Fibroblast of pulmonary artery (primary cell): ENCODE measurements at regions not wholly inside any gene's neighbourhood (a gene's known extent, or its start where the extent isn't known, plus 50 kb on each side); places are given as distances from the start of the nearest gene placed in this dataset.
"Not testable (repeated sequence)": the region's sequence is repeated elsewhere in the genome, so short reads cannot be mapped to it uniquely, and the experiment has no call there.

Experiments used
- DNase-seq: peaks from one replicate; pipeline ENCODE4 v3.0.0-alpha.2; 2010; ENCODE audit warnings: low read depth
- H3K4me3 ChIP-seq: replicated peaks from 2 replicates; pipeline ENCODE4 v1.5.1; 2011; ENCODE audit warnings: low read depth, mild to moderate bottlenecking, control low read depth, low read length, moderate library complexity
- TF ChIP-seq, protein P1 (sequence below): IDR thresholded peaks from 2 replicates; pipeline ENCODE4 v1.5.1; 2011; ENCODE audit warnings: mild to moderate bottlenecking, control low read depth, low read length, inconsistent platforms; ENCODE audit errors: missing control alignments

GRCh38 chr14:106003351-106003750 lies 477.0 kb downstream of the TMEM121 start:
- DNase-seq, result no peak

DNA sequence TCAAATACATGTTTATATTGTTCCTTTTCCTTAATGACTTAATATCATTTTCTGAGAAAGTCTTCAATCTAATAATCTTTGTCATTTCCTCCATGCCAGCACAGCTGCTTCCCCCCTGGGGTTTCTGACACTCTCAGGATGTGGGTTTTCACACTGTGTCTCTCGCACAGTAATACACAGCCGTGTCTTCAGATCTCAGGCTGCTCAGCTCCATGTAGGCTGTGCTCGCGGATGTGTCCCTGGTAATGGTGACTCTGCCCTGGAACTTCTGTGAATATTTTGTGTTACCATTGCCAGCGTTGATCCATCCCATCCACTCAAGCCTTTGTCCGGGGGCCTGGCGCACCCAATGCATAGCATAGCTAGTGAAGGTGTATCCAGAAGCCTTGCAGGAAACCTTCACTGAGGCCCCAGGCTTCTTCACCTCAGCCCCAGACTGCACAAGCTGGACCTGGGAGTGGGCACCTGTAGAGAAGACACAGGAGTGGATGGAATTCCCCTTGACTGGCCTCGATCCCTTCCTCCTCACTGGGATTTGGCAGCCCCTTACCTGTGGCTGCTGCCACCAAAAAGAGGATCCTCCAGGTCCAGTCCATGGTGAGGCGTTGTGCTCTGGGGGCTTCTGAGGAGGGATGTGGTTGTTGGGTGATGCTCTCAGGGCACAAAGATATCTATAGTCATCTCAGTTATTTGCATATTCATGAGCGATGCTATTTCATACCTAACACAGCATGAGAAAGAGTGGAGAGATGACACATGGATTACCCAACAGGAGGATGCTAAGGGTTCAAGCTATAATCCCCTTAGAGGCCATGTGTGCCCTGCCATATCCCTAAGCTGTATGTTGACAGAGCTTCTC lies 478.8 kb downstream of the TMEM121 start:
- DNase-seq, H3K4me3 ChIP-seq: not testable (repeated sequence)

More at GRCh38 chr14:106003351-106003750, 477.0 kb downstream of the TMEM121 start:
- H3K4me3 ChIP-seq, result no peak overlapping the region
- TF ChIP-seq, protein P1, sequence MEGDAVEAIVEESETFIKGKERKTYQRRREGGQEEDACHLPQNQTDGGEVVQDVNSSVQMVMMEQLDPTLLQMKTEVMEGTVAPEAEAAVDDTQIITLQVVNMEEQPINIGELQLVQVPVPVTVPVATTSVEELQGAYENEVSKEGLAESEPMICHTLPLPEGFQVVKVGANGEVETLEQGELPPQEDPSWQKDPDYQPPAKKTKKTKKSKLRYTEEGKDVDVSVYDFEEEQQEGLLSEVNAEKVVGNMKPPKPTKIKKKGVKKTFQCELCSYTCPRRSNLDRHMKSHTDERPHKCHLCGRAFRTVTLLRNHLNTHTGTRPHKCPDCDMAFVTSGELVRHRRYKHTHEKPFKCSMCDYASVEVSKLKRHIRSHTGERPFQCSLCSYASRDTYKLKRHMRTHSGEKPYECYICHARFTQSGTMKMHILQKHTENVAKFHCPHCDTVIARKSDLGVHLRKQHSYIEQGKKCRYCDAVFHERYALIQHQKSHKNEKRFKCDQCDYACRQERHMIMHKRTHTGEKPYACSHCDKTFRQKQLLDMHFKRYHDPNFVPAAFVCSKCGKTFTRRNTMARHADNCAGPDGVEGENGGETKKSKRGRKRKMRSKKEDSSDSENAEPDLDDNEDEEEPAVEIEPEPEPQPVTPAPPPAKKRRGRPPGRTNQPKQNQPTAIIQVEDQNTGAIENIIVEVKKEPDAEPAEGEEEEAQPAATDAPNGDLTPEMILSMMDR, result no peak

- DNase-seq, H3K4me3 ChIP-seq: not testable (repeated sequence)
These were observed 479.7 kb downstream of the TMEM121 start for GRCh38 chr14:106006043-106006442.

- H3K4me3 ChIP-seq, DNase-seq: not testable (repeated sequence)
These were observed 480.3 kb downstream of the TMEM121 start for GRCh38 chr14:106006716-106007115.

GRCh38 chr14:106010783-106011182 lies 484.4 kb downstream of the TMEM121 start:
- TF ChIP-seq, protein P1, result no peak
- no peak for DNase-seq

DNA sequence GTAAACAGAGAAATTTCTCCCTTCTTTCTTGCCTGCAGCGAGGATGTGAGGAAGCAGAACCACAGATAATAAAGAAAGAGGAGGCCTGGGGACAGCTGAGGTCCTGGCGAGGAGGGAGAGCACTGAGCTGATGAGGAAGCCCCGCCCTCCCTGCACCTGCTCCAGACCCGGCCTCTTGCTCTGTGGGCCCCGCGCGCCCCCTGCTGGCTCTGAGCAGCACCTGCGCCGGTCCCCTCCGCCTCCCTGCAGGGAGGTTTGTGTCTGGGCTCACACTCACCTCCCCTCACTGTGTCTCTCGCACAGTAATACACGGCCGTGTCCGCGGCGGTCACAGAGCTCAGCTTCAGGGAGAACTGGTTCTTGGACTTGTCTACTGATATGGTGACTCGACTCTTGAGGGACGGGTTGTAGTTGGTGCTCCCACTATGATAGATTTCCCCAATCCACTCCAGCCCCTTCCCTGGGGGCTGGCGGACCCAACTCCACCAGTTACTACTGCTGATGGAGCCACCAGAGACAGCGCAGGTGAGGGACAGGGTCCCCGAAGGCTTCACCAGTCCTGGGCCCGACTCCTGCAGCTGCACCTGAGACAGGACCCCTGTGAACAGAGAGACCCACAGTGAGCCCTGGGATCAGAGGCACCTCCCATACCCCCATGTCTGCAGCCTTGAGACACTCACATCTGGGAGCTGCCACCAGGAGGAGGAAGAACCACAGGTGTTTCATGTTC lies 485.4 kb downstream of the TMEM121 start:
- not testable (repeated sequence) for DNase-seq, H3K4me3 ChIP-seq

More at GRCh38 chr14:106010783-106011182, 484.4 kb downstream of the TMEM121 start:
- no peak overlapping the region for H3K4me3 ChIP-seq

- H3K4me3 ChIP-seq, DNase-seq: not testable (repeated sequence)
These were observed 486.0 kb downstream of the TMEM121 start for GRCh38 chr14:106012361-106012725.

DNA sequence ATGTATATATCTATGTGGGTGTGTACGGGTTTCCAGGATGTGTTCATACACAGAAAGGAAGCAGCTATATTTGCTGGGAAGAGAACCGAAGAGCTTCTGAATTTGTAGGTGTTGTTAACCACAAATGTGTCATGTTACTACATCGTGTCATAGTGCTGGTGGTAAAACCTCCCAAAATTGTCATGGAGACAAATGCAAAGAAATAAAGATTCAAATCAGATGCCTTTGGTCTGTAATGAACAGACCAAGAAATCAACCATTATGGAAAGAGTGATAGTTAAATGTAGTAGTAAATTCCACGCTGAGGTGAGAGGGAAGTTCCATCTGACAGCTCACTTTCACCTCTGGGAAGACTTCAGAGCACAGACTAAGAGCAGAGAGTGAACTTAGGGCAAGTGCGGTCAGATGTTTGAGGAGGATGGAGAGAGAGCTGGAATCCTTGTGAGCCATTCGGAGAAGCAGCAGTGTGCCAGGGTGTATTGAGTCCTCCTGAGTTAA lies 487.5 kb downstream of the TMEM121 start:
- H3K4me3 ChIP-seq, result no peak overlapping the region
- TF ChIP-seq, protein P1, result no peak
- no peak for DNase-seq

DNA sequence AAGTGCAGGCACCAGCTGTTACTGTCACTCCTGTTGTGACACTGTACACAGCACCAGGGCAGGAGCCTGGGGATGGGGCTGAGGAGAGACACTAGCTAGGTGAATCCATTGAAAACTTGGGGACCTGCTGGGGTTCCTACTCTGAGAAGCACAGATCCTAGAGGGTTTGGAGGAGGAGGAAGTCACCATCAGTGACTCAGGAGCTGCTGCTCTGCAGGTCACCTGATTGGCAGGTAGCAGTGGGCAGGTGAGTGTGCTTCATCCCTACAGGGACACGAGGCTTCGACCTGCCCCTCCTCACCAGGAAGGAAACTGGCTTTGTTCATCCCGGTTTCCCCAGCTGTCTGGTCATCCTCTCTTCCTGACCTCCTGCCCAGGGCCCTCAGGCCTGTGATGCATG lies 491.6 kb downstream of the TMEM121 start:
- H3K4me3 ChIP-seq, DNase-seq: not testable (repeated sequence)

DNA sequence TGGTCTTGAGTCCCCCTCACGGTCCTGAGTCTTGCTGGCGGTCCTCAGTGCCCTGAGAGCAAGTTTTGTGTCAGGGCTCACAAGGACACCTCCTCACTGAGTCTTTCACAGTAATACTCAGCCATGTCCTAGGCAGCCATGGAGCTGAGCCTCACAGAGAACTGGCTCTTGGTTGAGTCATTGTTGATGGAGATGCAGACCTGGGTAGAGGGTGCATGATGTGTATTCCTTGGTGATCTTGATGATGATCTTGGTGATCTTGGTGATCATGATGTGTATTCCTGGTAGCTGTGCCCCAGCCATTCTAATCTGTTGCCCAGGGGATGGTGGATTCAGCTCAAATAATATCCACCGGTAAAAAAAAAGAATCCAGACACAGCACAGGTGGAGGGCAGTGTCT lies 495.4 kb downstream of the TMEM121 start:
- no peak overlapping the region for H3K4me3 ChIP-seq
- no peak for DNase-seq
- TF ChIP-seq, protein P1, result no peak

DNA sequence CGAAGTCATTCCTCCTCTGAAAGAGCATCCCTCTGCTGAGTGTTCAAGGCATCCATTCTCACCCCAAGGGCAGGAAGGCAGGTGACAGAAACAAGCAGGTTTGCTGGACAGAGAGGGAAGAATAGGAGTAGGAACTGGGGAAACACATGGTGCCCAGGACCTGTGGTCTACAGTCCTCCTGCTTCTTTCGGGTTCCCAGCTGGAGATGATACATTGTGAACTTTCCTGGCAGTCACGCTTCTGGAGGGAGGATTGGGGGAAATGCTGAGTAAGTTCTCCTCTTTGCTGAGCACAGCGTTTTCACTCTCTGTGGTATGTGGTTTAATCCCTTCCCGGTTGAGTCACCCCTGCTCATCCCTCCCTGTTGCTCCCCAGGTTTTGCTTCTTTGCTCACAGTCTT lies 496.3 kb downstream of the TMEM121 start:
- DNase-seq, H3K4me3 ChIP-seq: not testable (repeated sequence)
